Dendritic cell treated with granulocyte-macrophage colony-stimulating factor and Interleukin-4, amounts not matched to agents 40 ng/mL and 50 ng/mL, for 4 days (primary cell): ENCODE measurements at regions not wholly inside any gene's neighbourhood (a gene's known extent, or its start where the extent isn't known, plus 50 kb on each side); places are given as distances from the start of the nearest gene placed in this dataset.
A peak's percentile ranks its signal among the peaks of the same experiment; 100 is the strongest.

Source experiments
- H3K27ac Mint-ChIP-seq: one replicate; pipeline ENCODE4 v1.8.0; 2022; ENCODE audit warnings: mild to moderate bottlenecking, mixed read lengths
- H3K27me3 Mint-ChIP-seq: one replicate; pipeline ENCODE4 v1.8.0; 2022; ENCODE audit warnings: mild to moderate bottlenecking, mixed read lengths
- H3K36me3 Mint-ChIP-seq: one replicate; pipeline ENCODE4 v1.8.0; 2022; ENCODE audit warnings: low read depth, mixed read lengths
- H3K4me1 Mint-ChIP-seq: one replicate; pipeline ENCODE4 v1.8.0; 2022; ENCODE audit warnings: low read depth, mixed read lengths
- H3K4me3 Mint-ChIP-seq: one replicate; pipeline ENCODE4 v1.8.0; 2022; ENCODE audit warnings: mild to moderate bottlenecking, moderate library complexity, mixed read lengths
- H3K9me3 Mint-ChIP-seq: one replicate; pipeline ENCODE4 v1.8.0; 2022; ENCODE audit warnings: mixed read lengths
- intact Hi-C: fragments of 100-400 bp; cut with micrococcal nuclease; formaldehyde crosslinking; loops from one replicate; pipeline ENCODE4 v1.15.0; 2022

GRCh38 chr11:121793291-121793690, 322.7 kb downstream of the BLID start:
- Mint-ChIP-seq H3K27ac (no peak overlapping the region), H3K4me1 (no peaks in the 10 kb centered on the region), H3K9me3 (peaks cover 3% of the 10 kb centered on the region), H3K27me3 (peaks cover 4% of the 10 kb centered on the region), H3K4me3 (no peak overlapping the region), H3K36me3 (no peaks in the 10 kb centered on the region)
- intact Hi-C loops = no loop called here

- Mint-ChIP-seq H3K4me3 (no peak overlapping the region), H3K9me3 (no peaks in the 10 kb centered on the region)
These were observed 323.8 kb downstream of the BLID start for GRCh38 chr11:121792185-121792584.

GRCh38 chr11:121790430-121790829, 325.6 kb downstream of the BLID start:
- peaks cover 14% of the 10 kb centered on the region for H3K9me3 Mint-ChIP-seq
- intact Hi-C loops = no loop called here
- no peaks in the 10 kb centered on the region for H3K36me3 Mint-ChIP-seq
- no peaks in the 10 kb centered on the region for H3K4me1 Mint-ChIP-seq
- H3K27me3 Mint-ChIP-seq = peaks cover 11% of the 10 kb centered on the region
- H3K27ac Mint-ChIP-seq = no peak overlapping the region
- H3K4me3 Mint-ChIP-seq = no peak overlapping the region

More at GRCh38 chr11:121792185-121792584, 323.8 kb downstream of the BLID start:
- Mint-ChIP-seq H3K36me3 (no peaks in the 10 kb centered on the region), H3K4me1 (no peaks in the 10 kb centered on the region), H3K27ac (no peak overlapping the region), H3K27me3 (peaks cover 4% of the 10 kb centered on the region)
- intact Hi-C loops = no loop called here

GRCh38 chr11:121780971-121781370, 328.2 kb upstream of the SORL1-AS1 start:
- intact Hi-C loops = no loop called here
- H3K36me3 Mint-ChIP-seq = no peaks in the 10 kb centered on the region
- H3K9me3 Mint-ChIP-seq = peaks cover 5% of the 10 kb centered on the region
- no peak overlapping the region for H3K27ac Mint-ChIP-seq
- no peak overlapping the region for H3K4me3 Mint-ChIP-seq
- H3K4me1 Mint-ChIP-seq = no peaks in the 10 kb centered on the region
- H3K27me3 Mint-ChIP-seq = peaks cover 5% of the 10 kb centered on the region

- intact Hi-C loops = no loop called here
- Mint-ChIP-seq H3K27ac (no peak overlapping the region), H3K36me3 (no peaks in the 10 kb centered on the region), H3K9me3 (no peaks in the 10 kb centered on the region), H3K4me1 (no peaks in the 10 kb centered on the region), H3K27me3 (peaks cover 2% of the 10 kb centered on the region), H3K4me3 (no peak overlapping the region)
These were observed 324.3 kb upstream of the SORL1-AS1 start for GRCh38 chr11:121777056-121777455.

GRCh38 chr11:121775276-121775675, 322.5 kb upstream of the SORL1-AS1 start:
- H3K36me3 Mint-ChIP-seq = no peaks in the 10 kb centered on the region
- no peaks in the 10 kb centered on the region for H3K27me3 Mint-ChIP-seq
- H3K9me3 Mint-ChIP-seq = no peaks in the 10 kb centered on the region
- H3K27ac Mint-ChIP-seq = no peak overlapping the region
- no peaks in the 10 kb centered on the region for H3K4me1 Mint-ChIP-seq
- intact Hi-C loops = no loop called here
- H3K4me3 Mint-ChIP-seq = no peak overlapping the region

GRCh38 chr11:121773076-121773475, 320.3 kb upstream of the SORL1-AS1 start:
- H3K9me3 Mint-ChIP-seq = no peaks in the 10 kb centered on the region
- no peak overlapping the region for H3K27ac Mint-ChIP-seq
- intact Hi-C loops = no loop called here
- H3K36me3 Mint-ChIP-seq = no peaks in the 10 kb centered on the region
- no peak overlapping the region for H3K4me3 Mint-ChIP-seq
- H3K4me1 Mint-ChIP-seq = peaks cover 3% of the 10 kb centered on the region
- H3K27me3 Mint-ChIP-seq = no peaks in the 10 kb centered on the region

GRCh38 chr11:121770939-121771595, 318.3 kb upstream of the SORL1-AS1 start:
- H3K36me3 Mint-ChIP-seq = no peaks in the 10 kb centered on the region
- no peaks in the 10 kb centered on the region for H3K27me3 Mint-ChIP-seq
- no peaks in the 10 kb centered on the region for H3K9me3 Mint-ChIP-seq
- no peak overlapping the region for H3K4me3 Mint-ChIP-seq
- peaks cover 10% of the 10 kb centered on the region for H3K4me1 Mint-ChIP-seq
- no peak overlapping the region for H3K27ac Mint-ChIP-seq
- intact Hi-C loops = no loop called here

- H3K36me3 Mint-ChIP-seq = no peaks in the 10 kb centered on the region
- intact Hi-C loops = no loop called here
- no peak overlapping the region for H3K4me3 Mint-ChIP-seq
- H3K9me3 Mint-ChIP-seq = no peaks in the 10 kb centered on the region
- H3K27me3 Mint-ChIP-seq = no peaks in the 10 kb centered on the region
- no peak overlapping the region for H3K27ac Mint-ChIP-seq
- peaks cover 10% of the 10 kb centered on the region for H3K4me1 Mint-ChIP-seq
These were observed 316.4 kb upstream of the SORL1-AS1 start for GRCh38 chr11:121769191-121769590.

- no peak overlapping the region for H3K4me3 Mint-ChIP-seq
- intact Hi-C loops = no loop called here
- H3K9me3 Mint-ChIP-seq = no peaks in the 10 kb centered on the region
- H3K4me1 Mint-ChIP-seq = peaks cover 24% of the 10 kb centered on the region
- no peaks in the 10 kb centered on the region for H3K27me3 Mint-ChIP-seq
- peak overlapping the region; percentile 15 for H3K27ac Mint-ChIP-seq
- H3K36me3 Mint-ChIP-seq = no peaks in the 10 kb centered on the region
These were observed 314.7 kb upstream of the SORL1-AS1 start for GRCh38 chr11:121767433-121767832.

- no peak overlapping the region for H3K27ac Mint-ChIP-seq
- H3K36me3 Mint-ChIP-seq = no peaks in the 10 kb centered on the region
- no peaks in the 10 kb centered on the region for H3K9me3 Mint-ChIP-seq
- peaks cover 24% of the 10 kb centered on the region for H3K4me1 Mint-ChIP-seq
- no peak overlapping the region for H3K4me3 Mint-ChIP-seq
- intact Hi-C loops = no loop called here
- no peaks in the 10 kb centered on the region for H3K27me3 Mint-ChIP-seq
These were observed 314.2 kb upstream of the SORL1-AS1 start for GRCh38 chr11:121766991-121767390.

- Mint-ChIP-seq H3K4me1 (peaks cover 24% of the 10 kb centered on the region), H3K4me3 (no peak overlapping the region), H3K27me3 (no peaks in the 10 kb centered on the region), H3K9me3 (no peaks in the 10 kb centered on the region), H3K27ac (no peak overlapping the region), H3K36me3 (no peaks in the 10 kb centered on the region)
- intact Hi-C loops = no loop called here
These were observed 313.4 kb upstream of the SORL1-AS1 start for GRCh38 chr11:121766166-121766565.

GRCh38 chr11:121763526-121763925, 310.8 kb upstream of the SORL1-AS1 start:
- H3K27me3 Mint-ChIP-seq = no peaks in the 10 kb centered on the region
- no peaks in the 10 kb centered on the region for H3K36me3 Mint-ChIP-seq
- no peak overlapping the region for H3K4me3 Mint-ChIP-seq
- no peak overlapping the region for H3K27ac Mint-ChIP-seq
- no peaks in the 10 kb centered on the region for H3K9me3 Mint-ChIP-seq
- intact Hi-C loops = no loop called here
- peaks cover 24% of the 10 kb centered on the region for H3K4me1 Mint-ChIP-seq

- H3K4me1 Mint-ChIP-seq = peaks cover 19% of the 10 kb centered on the region
- no peak overlapping the region for H3K4me3 Mint-ChIP-seq
- intact Hi-C loops = no loop called here
- no peaks in the 10 kb centered on the region for H3K36me3 Mint-ChIP-seq
- H3K27ac Mint-ChIP-seq = no peak overlapping the region
- H3K9me3 Mint-ChIP-seq = no peaks in the 10 kb centered on the region
- no peaks in the 10 kb centered on the region for H3K27me3 Mint-ChIP-seq
These were observed 310.1 kb upstream of the SORL1-AS1 start for GRCh38 chr11:121762820-121763219.

GRCh38 chr11:121761186-121761585, 308.4 kb upstream of the SORL1-AS1 start:
- no peaks in the 10 kb centered on the region for H3K36me3 Mint-ChIP-seq
- no peak overlapping the region for H3K4me3 Mint-ChIP-seq
- H3K4me1 Mint-ChIP-seq = peaks cover 14% of the 10 kb centered on the region
- no peak overlapping the region for H3K27ac Mint-ChIP-seq
- intact Hi-C loops = no loop called here
- H3K27me3 Mint-ChIP-seq = no peaks in the 10 kb centered on the region
- H3K9me3 Mint-ChIP-seq = no peaks in the 10 kb centered on the region
